Calu3 (cell line): ENCODE measurements at regions not wholly inside any gene's neighbourhood (a gene's known extent, or its start where the extent isn't known, plus 50 kb on each side); places are given as distances from the start of the nearest gene placed in this dataset.

ENCODE experiments used
- BruUV-seq: library from RNA; stranded (reverse); fragments of 400-500 nt; replicated peaks from 2 replicates; lab custom pipeline; 2021; lab: Mats Ljungman, UMichigan
- CTCF ChIA-PET: fragments of 300-600 bp; sonication (Branson Sonifier 250); formaldehyde crosslinking; loops from one replicate; lab custom pipeline; 2022; ENCODE audit warnings: antibody characterized with exemption; lab: Charles Lee
- DNase-seq: peaks from one replicate; pipeline ENCODE4 v3.0.0; 2022
- H3K27ac Mint-ChIP-seq: one replicate; pipeline ENCODE4 v1.8.0; 2022; ENCODE audit warnings: mixed read lengths; ENCODE audit not compliant: unreplicated experiment
- H3K27me3 Mint-ChIP-seq: one replicate; pipeline ENCODE4 v1.8.0; 2022; ENCODE audit warnings: mixed read lengths; ENCODE audit not compliant: unreplicated experiment
- H3K36me3 Mint-ChIP-seq: one replicate; pipeline ENCODE4 v1.8.0; 2022; ENCODE audit warnings: mild to moderate bottlenecking, moderate library complexity, mixed read lengths; ENCODE audit not compliant: insufficient read depth, unreplicated experiment
- H3K4me1 Mint-ChIP-seq: one replicate; pipeline ENCODE4 v1.8.0; 2022; ENCODE audit warnings: mild to moderate bottlenecking, low read depth, mixed read lengths; ENCODE audit not compliant: unreplicated experiment
- H3K4me3 Mint-ChIP-seq: one replicate; pipeline ENCODE4 v1.8.0; 2022; ENCODE audit warnings: mild to moderate bottlenecking, low read depth, moderate library complexity, mixed read lengths; ENCODE audit not compliant: unreplicated experiment
- H3K9me3 Mint-ChIP-seq: one replicate; pipeline ENCODE4 v1.8.0; 2022; ENCODE audit warnings: low read depth, mixed read lengths; ENCODE audit not compliant: unreplicated experiment
- intact Hi-C: fragments of 100-400 bp; cut with micrococcal nuclease; formaldehyde crosslinking; loops from one replicate; pipeline ENCODE4 v1.10.0; 2022; ENCODE audit not compliant: unreplicated experiment
- TF ChIP-seq, protein P1 (sequence below): fragments of 200-600 bp; IDR thresholded peaks from one replicate; pipeline ENCODE4 v1.8.0; 2022; ENCODE audit warnings: antibody characterized with exemption; ENCODE audit not compliant: unreplicated experiment

DNA sequence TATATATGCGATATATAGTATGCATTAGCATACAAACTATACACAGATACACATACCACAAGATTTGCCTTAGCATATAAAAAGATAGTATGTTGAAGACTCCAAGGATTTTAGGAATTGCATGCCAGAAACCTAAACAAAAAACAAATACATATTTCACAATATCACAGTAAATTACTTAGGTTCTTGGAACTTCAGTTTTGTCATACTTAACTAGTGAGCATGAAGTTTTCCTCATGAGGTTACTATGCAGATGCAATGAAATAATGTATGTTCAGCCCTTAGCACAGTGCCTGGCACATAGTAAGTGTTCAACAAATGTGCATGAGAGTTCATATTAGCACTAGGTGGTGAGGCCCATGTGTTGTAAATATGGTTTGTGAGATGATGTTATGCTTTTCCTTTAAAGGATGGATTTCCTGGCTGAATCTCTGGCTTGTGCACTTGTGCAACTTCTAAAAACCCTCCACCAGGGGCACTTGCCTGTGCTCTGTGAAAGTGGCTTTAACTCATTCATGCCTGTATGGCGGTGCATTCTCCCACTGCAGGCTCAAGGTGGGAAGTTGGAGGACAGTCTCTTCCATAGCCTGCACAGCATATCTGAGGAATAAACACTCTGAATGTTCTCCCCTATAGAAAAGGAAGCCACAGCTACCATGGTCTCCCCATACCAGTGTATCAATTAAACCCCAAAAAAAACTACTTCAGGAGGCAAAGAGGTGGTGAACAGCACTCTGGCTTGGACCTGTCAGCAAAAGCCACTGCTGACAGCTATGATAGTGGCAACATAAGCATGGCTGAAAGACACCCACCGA is 624.1 kb upstream of the CDH4 start:
- H3K27ac Mint-ChIP-seq = no peak overlapping the region
- CTCF ChIA-PET = no interaction called here
- no peaks in the 10 kb centered on the region for H3K27me3 Mint-ChIP-seq
- TF ChIP-seq, protein P1, sequence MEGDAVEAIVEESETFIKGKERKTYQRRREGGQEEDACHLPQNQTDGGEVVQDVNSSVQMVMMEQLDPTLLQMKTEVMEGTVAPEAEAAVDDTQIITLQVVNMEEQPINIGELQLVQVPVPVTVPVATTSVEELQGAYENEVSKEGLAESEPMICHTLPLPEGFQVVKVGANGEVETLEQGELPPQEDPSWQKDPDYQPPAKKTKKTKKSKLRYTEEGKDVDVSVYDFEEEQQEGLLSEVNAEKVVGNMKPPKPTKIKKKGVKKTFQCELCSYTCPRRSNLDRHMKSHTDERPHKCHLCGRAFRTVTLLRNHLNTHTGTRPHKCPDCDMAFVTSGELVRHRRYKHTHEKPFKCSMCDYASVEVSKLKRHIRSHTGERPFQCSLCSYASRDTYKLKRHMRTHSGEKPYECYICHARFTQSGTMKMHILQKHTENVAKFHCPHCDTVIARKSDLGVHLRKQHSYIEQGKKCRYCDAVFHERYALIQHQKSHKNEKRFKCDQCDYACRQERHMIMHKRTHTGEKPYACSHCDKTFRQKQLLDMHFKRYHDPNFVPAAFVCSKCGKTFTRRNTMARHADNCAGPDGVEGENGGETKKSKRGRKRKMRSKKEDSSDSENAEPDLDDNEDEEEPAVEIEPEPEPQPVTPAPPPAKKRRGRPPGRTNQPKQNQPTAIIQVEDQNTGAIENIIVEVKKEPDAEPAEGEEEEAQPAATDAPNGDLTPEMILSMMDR = no peak
- H3K4me3 Mint-ChIP-seq = no peak overlapping the region
- BruUV-seq = no TSS peak
- peaks cover 3% of the 10 kb centered on the region for H3K9me3 Mint-ChIP-seq
- DNase-seq = no peak
- no peaks in the 10 kb centered on the region for H3K36me3 Mint-ChIP-seq
- no peaks in the 10 kb centered on the region for H3K4me1 Mint-ChIP-seq
- intact Hi-C loops = no loop called here

DNA sequence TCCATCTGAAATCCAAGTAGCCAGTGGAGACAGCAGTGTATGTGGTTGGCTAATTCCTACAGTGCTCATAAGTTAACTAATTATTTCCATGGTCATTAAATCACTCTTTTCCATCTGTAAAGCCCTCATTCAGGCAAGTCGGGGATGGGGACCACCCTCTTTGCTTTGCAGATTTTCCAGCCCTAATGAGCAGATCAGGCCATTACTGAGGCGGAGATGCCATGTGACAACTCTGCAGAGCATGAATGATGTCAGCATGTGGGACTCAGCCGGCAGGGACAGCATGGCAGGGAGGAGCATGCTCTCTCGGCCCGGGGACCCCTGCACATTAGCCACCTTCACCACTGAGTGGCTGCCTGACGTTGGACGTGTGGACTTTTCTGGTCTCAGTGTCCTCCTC is 623.3 kb upstream of the CDH4 start:
- TF ChIP-seq, protein P1 = no peak
- CTCF ChIA-PET = no interaction called here
- H3K4me3 Mint-ChIP-seq = no peak overlapping the region
- no peaks in the 10 kb centered on the region for H3K27me3 Mint-ChIP-seq
- no peak for DNase-seq
- intact Hi-C loops = no loop called here
- no peaks in the 10 kb centered on the region for H3K36me3 Mint-ChIP-seq
- H3K27ac Mint-ChIP-seq = no peak overlapping the region
- H3K9me3 Mint-ChIP-seq = peaks cover 3% of the 10 kb centered on the region
- H3K4me1 Mint-ChIP-seq = no peaks in the 10 kb centered on the region
- no TSS peak for BruUV-seq

- Mint-ChIP-seq H3K36me3 (no peaks in the 10 kb centered on the region), H3K9me3 (peaks cover 3% of the 10 kb centered on the region), H3K27ac (no peak overlapping the region), H3K27me3 (no peaks in the 10 kb centered on the region), H3K4me1 (no peaks in the 10 kb centered on the region), H3K4me3 (no peak overlapping the region)
- TF ChIP-seq, protein P1 = no peak
- DNase-seq = no peak
- CTCF ChIA-PET = interaction anchor here (0.6 to 0.7 kb wide), 2 partner anchors 18 to 101 kb away, joined by 3 read pairs; no protein-coding TSS in a partner anchor
- intact Hi-C loops = no loop called here
- no TSS peak for BruUV-seq
Measured at GRCh38 chr20:60629206-60629605, 622.9 kb upstream of the CDH4 start.

- no peak overlapping the region for H3K27ac Mint-ChIP-seq
- no peaks in the 10 kb centered on the region for H3K27me3 Mint-ChIP-seq
- peaks cover 3% of the 10 kb centered on the region for H3K9me3 Mint-ChIP-seq
- CTCF ChIA-PET = no interaction called here
- no peaks in the 10 kb centered on the region for H3K36me3 Mint-ChIP-seq
- intact Hi-C loops = no loop called here
- no peak overlapping the region for H3K4me3 Mint-ChIP-seq
- DNase-seq = no peak
- TF ChIP-seq, protein P1 = no peak
- no TSS peak for BruUV-seq
- H3K4me1 Mint-ChIP-seq = no peaks in the 10 kb centered on the region
Measured at GRCh38 chr20:60630609-60631008, 621.5 kb upstream of the CDH4 start.
